Psoas muscle (tissue), 7 donors: ENCODE measurements at regions not wholly inside any gene's neighbourhood (a gene's known extent, or its start where the extent isn't known, plus 50 kb on each side); places are given as distances from the start of the nearest gene placed in this dataset.

Source experiments
- ATAC-seq, 4 donors: fragments of 200-7000 bp; cut with Tn5 transposase; one replicate each; pipeline ENCODE4 v1.9.1; 2020; ENCODE audit warnings: moderate library complexity in 3 of 4, mild to moderate bottlenecking in 2 of 4
- DNase-seq, 2 donors: peaks; one replicate each; pipeline ENCODE4 v3.0.0-alpha.2; 2020
- H3K27ac ChIP-seq: fragments of 200-600 bp; one replicate; pipeline ENCODE4 v1.8.0; 2022
- H3K27me3 ChIP-seq, 3 donors: fragments of 200-600 bp in 1 of 3; one replicate each; pipeline versions ENCODE4 v1.6.1 to v1.8.0; 2013 to 2022; ENCODE audit warnings: low read length in 2 of 3, mild to moderate bottlenecking in 2 of 3, moderate library complexity in 1 of 3; ENCODE audit not compliant: insufficient read depth in 3 of 3
- H3K36me3 ChIP-seq, 2 donors: fragments of 200-600 bp in 1 of 2; one replicate each; pipeline versions ENCODE4 v1.6.1 to v1.8.0; 2013 to 2022; ENCODE audit warnings: low read depth in 1 of 2, mild to moderate bottlenecking in 1 of 2, moderate library complexity in 1 of 2; ENCODE audit not compliant: insufficient read depth in 1 of 2
- H3K4me1 ChIP-seq: fragments of 200-600 bp; one replicate; pipeline ENCODE4 v1.8.0; 2022
- H3K4me3 ChIP-seq: fragments of 200-600 bp; one replicate; pipeline ENCODE4 v1.8.0; 2022; ENCODE audit warnings: mild to moderate bottlenecking
- H3K9me3 ChIP-seq: fragments of 200-600 bp; one replicate; pipeline ENCODE4 v1.8.0; 2022
- CTCF ChIP-seq: fragments of 200-600 bp; IDR thresholded peaks from one replicate; pipeline ENCODE4 v1.8.0; 2022; ENCODE audit warnings: antibody characterized with exemption
- WGBS, 3 donors: extraction: QIAGEN DNeasy Blood & Tissue Kit; methylation state at CpG; one replicate each; pipeline versions ENCODE4 v1.1.6 to v1.1.7; 2013; 5-methylcytosine and 5-hydroxymethylcytosine counted together
- intact Hi-C, 2 donors: fragments of 100-400 bp; cut with DNase I; formaldehyde crosslinking; loops; one replicate each; pipeline versions ENCODE4 v1.11.0 to v1.14.2; 2022
- donor health status: healthy with polysubstance abuse.
- donor health status: DM: no; HTN: no; CAD: no; lungs with moderate emphysema.
- donor health status: Bipolar disorder and iron deficiency.
- donor health status: healthy.
- donor health status: DM: yes; HTN: yes; CAD: no.
- donor health status: DM: no; HTN: no; CAD: no.
- donor health status: DM: yes; HTN: yes; CAD: no.

DNA sequence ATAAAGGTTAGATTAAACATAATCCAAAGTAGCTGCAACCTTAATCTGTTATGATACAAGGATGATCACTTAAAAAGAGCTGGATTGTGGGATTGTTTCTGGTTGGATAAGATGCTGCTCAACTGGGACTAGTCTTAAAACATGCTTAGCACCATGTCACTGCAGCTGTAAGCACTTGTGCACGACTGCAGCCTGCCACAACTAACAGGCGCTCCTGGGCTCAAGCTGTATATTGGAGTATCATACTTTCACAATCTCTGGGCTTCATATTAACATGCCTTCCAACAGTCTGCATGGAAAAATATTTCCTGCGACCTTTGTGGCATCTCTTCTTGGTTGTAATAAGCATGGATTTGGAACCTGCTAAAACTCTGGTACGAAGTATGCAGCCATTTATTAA, 493.0 kb upstream of the PITX2 start:
- H3K4me3 ChIP-seq, result no peak overlapping the region
- H3K27ac ChIP-seq, result no peak overlapping the region
- ATAC-seq, result no peak
- WGBS, 3 donors, result 48 to 61% (median 51%) methylated on average over 4 of the region's 4 CpGs
- no peak for DNase-seq
- no peaks in the 10 kb centered on the region for H3K27me3 ChIP-seq
- no peaks in the 10 kb centered on the region for H3K36me3 ChIP-seq
- intact Hi-C loops, result no loop called here
- no peaks in the 10 kb centered on the region for H3K9me3 ChIP-seq
- no peak for TF ChIP-seq CTCF
- H3K4me1 ChIP-seq, result no peaks in the 10 kb centered on the region

GRCh38 chr4:111120191-111120590, 497.3 kb upstream of the PITX2 start:
- H3K36me3 ChIP-seq, result no peaks in the 10 kb centered on the region
- no peak for TF ChIP-seq CTCF
- intact Hi-C loops, result no loop called here
- no peak overlapping the region for H3K27ac ChIP-seq
- no peaks in the 10 kb centered on the region for H3K4me1 ChIP-seq
- no peaks in the 10 kb centered on the region for H3K27me3 ChIP-seq
- no peak overlapping the region for H3K4me3 ChIP-seq
- no peak for ATAC-seq
- DNase-seq, result no peak
- H3K9me3 ChIP-seq, result no peaks in the 10 kb centered on the region

DNA sequence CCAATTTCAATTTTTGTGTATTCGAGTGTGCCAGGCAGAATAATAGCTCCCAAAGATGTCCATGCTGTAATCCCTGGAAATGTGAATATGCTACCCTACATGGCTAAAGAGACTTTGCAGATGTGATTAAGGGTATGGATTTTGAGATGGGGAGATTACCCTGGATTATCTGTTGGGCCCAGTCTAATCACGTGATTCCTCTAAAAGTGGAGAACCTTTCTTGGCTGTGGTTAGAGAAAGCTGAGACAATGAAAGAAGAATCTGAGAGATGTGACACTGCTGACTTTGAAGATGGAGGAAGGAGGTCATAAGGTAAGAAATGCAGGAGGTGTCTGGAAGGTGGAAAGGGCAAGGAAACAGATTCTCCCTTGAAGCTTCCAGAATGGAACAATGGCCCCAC, 503.5 kb upstream of the PITX2 start:
- no peak for ATAC-seq
- Histone ChIP-seq H3K36me3 (no peaks in the 10 kb centered on the region), H3K4me1 (no peaks in the 10 kb centered on the region), H3K9me3 (no peaks in the 10 kb centered on the region), H3K27ac (no peak overlapping the region), H3K4me3 (no peak overlapping the region), H3K27me3 (no peaks in the 10 kb centered on the region)
- TF ChIP-seq CTCF, result no peak
- 66 to 78% (median 76%) methylated on average over 2 of the region's 2 CpGs for WGBS, 3 donors
- intact Hi-C loops, result no loop called here
- no peak for DNase-seq

- Histone ChIP-seq H3K36me3 (no peaks in the 10 kb centered on the region), H3K27ac (no peak overlapping the region), H3K4me3 (no peak overlapping the region), H3K4me1 (no peaks in the 10 kb centered on the region), H3K27me3 (no peaks in the 10 kb centered on the region), H3K9me3 (no peaks in the 10 kb centered on the region)
- intact Hi-C loops, result no loop called here
- no peak for TF ChIP-seq CTCF
- DNase-seq (no peak), ATAC-seq (no peak)
- WGBS, 3 donors, result 77 to 85% (median 82%) methylated on average over 5 of the region's 5 CpGs
Measured at GRCh38 chr4:111127841-111128240, 505.0 kb upstream of the PITX2 start.

DNA sequence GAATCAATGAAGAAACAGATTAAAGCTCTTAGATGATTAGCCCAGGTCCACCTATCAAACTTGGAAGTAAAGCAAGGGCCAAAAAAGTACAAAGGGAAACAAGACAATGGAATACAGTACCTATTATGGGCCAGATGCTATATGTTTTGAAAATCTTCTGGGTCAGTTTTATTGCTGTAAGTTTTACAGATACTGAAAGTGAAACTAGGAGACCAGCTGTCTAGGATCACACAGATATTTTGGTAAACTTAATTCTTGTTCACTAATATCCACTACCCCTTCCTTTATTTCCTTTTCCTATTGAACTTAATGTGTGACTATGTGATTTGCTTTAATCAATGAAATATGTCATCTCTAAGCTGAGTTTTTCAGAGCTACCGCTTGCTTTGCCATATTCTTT, 505.4 kb upstream of the PITX2 start:
- H3K9me3 ChIP-seq, result no peaks in the 10 kb centered on the region
- H3K4me1 ChIP-seq, result no peaks in the 10 kb centered on the region
- intact Hi-C loops, result no loop called here
- ATAC-seq, result no peak
- no peak for TF ChIP-seq CTCF
- H3K27ac ChIP-seq, result no peak overlapping the region
- H3K36me3 ChIP-seq, result no peaks in the 10 kb centered on the region
- no peak for DNase-seq
- no peak overlapping the region for H3K4me3 ChIP-seq
- H3K27me3 ChIP-seq, result no peaks in the 10 kb centered on the region
- 74 to 90% (median 83%) methylated on average over 1 of the region's 1 CpG for WGBS, 3 donors
